ENCODE measurements at regions not wholly inside any gene's neighbourhood (a gene's known extent, or its start where the extent isn't known, plus 50 kb on each side); places are given as distances from the start of the nearest gene placed in this dataset.

DNA sequence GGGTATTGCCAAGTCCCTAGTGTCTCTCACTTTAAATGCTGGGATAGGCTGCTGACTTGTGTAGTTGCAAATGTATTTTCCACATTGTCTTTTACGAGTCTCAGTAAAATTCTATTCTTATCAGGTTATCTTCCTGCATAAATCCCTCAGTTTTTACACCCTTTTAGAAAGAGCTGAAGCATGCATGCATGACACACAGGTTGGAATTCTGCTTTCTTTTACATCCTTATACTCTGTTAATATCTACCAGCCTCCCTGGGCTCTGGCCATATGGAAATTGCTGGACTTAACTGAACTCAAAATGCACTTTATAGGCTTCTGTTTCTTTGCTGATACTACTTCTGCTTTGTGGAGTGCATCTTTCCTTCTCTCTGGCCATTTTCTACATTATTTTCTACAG lies 477.4 kb downstream of the FRK start:
- DNase-seq, result no peak
- Histone ChIP-seq H3F3A (replicated peaks; ENCODE audit: insufficient read depth) (no peaks in the 10 kb centered on the region), H3K27me3 (ENCODE audit: insufficient read depth) (no peaks in the 10 kb centered on the region), H3K9ac (no peak overlapping the region), H3K4me2 (no peak overlapping the region), H3K4me1 (ENCODE audit: control insufficient read depth in 1 of 2, insufficient read depth in 2 of 2, low read depth in 1 of 2, low read length in 1 of 2) (peaks cover 0 to 2% of the 10 kb centered on the region in 2 experiments; a peak in 1 of 4 replicates), H3K79me2 (ENCODE audit: insufficient read depth) (no peaks in the 10 kb centered on the region), H3K36me3 (replicated peaks in 1 of 2; ENCODE audit: control insufficient read depth in 1 of 2, insufficient read depth in 2 of 2, low read length in 1 of 2) (no peaks in the 10 kb centered on the region), H3K4me3 (ENCODE audit: low read depth in 2 of 2, low read length in 1 of 2) (no peak overlapping the region), H3K27ac (ENCODE audit: low read depth in 2 of 2, low read length in 1 of 2) (no peak overlapping the region), H4K20me1 (ENCODE audit: insufficient read depth) (no peaks in the 10 kb centered on the region), H3K9me3 (no peaks in the 10 kb centered on the region), H2AFZ (ENCODE audit: low read depth) (no peak overlapping the region), H3K9me2 (no peaks in the 10 kb centered on the region)
- ChIA-PET CTCF (no interaction called here), POLR2A (no interaction called here)
- no peak for TF ChIP-seq FOXJ3 (CRISPR knock-in tag; IDR thresholded peaks at IDR 0.05)
- TF ChIP-seq CTCF (IDR thresholded peaks at IDR 0.05), result no peak
- TF ChIP-seq EZH2phosphoT487 (IDR thresholded peaks at IDR 0.05; ENCODE audit: borderline replicate concordance, low read depth), result no peak
- no peak for TF ChIP-seq GABPA (IDR thresholded peaks at IDR 0.05; ENCODE audit: low read depth)
- no peak for TF ChIP-seq RAD21 (IDR thresholded peaks at IDR 0.05; ENCODE audit: low read length)
- no peak for TF ChIP-seq RFX5 (IDR thresholded peaks at IDR 0.05; ENCODE audit: low read length)
- TF ChIP-seq TCF12 (IDR thresholded peaks at IDR 0.05), result no peak
- no peak for TF ChIP-seq GATA2 (CRISPR knock-in tag; IDR thresholded peaks at IDR 0.05)
- TF ChIP-seq MEF2A (IDR thresholded peaks at IDR 0.05; ENCODE audit: borderline replicate concordance, low read depth), result no peak
- TF ChIP-seq TAF1 (IDR thresholded peaks at IDR 0.05; ENCODE audit: borderline replicate concordance, low read depth, low read length), result no peak
- TF ChIP-seq, protein P1, sequence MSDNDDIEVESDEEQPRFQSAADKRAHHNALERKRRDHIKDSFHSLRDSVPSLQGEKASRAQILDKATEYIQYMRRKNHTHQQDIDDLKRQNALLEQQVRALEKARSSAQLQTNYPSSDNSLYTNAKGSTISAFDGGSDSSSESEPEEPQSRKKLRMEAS (IDR thresholded peaks at IDR 0.05; ENCODE audit: low read depth), result no peak
- 10% methylated on average over 1 of the region's 1 CpG for WGBS (ENCODE audit: low lambda C conversion rate)

DNA sequence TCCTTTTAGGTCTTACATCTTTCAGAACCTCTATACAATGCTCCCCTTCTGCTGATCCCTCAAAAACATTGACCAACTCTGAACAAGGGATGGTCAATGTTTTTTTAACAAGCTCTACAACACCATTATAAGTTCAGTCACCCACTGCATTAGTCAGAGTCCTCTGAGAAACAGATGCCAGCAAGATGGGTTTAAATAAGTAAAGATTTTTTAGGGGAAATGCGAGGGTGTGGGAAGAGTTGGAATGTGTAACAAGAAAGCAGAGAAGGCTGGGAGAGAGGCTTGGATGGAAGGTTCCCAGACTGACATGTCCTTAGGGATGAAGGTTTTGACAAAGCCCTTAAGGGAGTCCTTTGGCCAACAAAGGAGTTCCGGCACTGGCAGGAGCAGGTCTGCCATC lies 478.3 kb downstream of the FRK start:
- H3K27me3 ChIP-seq (ENCODE audit: insufficient read depth), result no peaks in the 10 kb centered on the region
- no peaks in the 10 kb centered on the region for H3K79me2 ChIP-seq (ENCODE audit: insufficient read depth)
- H3K9ac ChIP-seq, result no peak overlapping the region
- WGBS (ENCODE audit: low lambda C conversion rate), result 33% methylated on average over 1 of the region's 2 CpGs
- peaks cover 0 to 2% of the 10 kb centered on the region in 2 experiments; a peak in 1 of 4 replicates for H3K4me1 ChIP-seq (ENCODE audit: control insufficient read depth in 1 of 2, insufficient read depth in 2 of 2, low read depth in 1 of 2, low read length in 1 of 2)
- H3K9me2 ChIP-seq, result no peaks in the 10 kb centered on the region
- CTCF ChIA-PET, result no interaction called here
- H3K4me3 ChIP-seq (ENCODE audit: low read depth in 2 of 2, low read length in 1 of 2), result no peak overlapping the region
- H3F3A ChIP-seq (replicated peaks; ENCODE audit: insufficient read depth), result no peaks in the 10 kb centered on the region
- no peaks in the 10 kb centered on the region for H4K20me1 ChIP-seq (ENCODE audit: insufficient read depth)
- no peak overlapping the region for H3K4me2 ChIP-seq
- H2AFZ ChIP-seq (ENCODE audit: low read depth), result no peak overlapping the region
- DNase-seq, result no peak
- no peak overlapping the region for H3K27ac ChIP-seq (ENCODE audit: low read depth in 2 of 2, low read length in 1 of 2)
- H3K36me3 ChIP-seq (replicated peaks in 1 of 2; ENCODE audit: control insufficient read depth in 1 of 2, insufficient read depth in 2 of 2, low read length in 1 of 2), result no peaks in the 10 kb centered on the region
- no peaks in the 10 kb centered on the region for H3K9me3 ChIP-seq
- POLR2A ChIA-PET, result no interaction called here
- TF ChIP-seq NFIC (IDR thresholded peaks at IDR 0.05; ENCODE audit: borderline replicate concordance) (no peak), CTCF (IDR thresholded peaks at IDR 0.05) (no peak), TCF12 (IDR thresholded peaks at IDR 0.05) (no peak), MEF2A (IDR thresholded peaks at IDR 0.05; ENCODE audit: borderline replicate concordance, low read depth) (no peak), TAF1 (IDR thresholded peaks at IDR 0.05; ENCODE audit: borderline replicate concordance, low read depth, low read length) (no peak), SIN3A (IDR thresholded peaks at IDR 0.05; ENCODE audit: borderline replicate concordance, low read depth, low read length) (no peak), GABPA (IDR thresholded peaks at IDR 0.05; ENCODE audit: low read depth) (no peak), GATA2 (CRISPR knock-in tag; IDR thresholded peaks at IDR 0.05) (no peak), MXI1 (IDR thresholded peaks at IDR 0.05; ENCODE audit: low read depth, low read length) (no peak), TEAD4 (IDR thresholded peaks at IDR 0.05; ENCODE audit: borderline replicate concordance, insufficient read depth) (no peak), RXRA (IDR thresholded peaks at IDR 0.05; ENCODE audit: borderline replicate concordance, low read depth) (no peak), CHD2 (IDR thresholded peaks at IDR 0.05; ENCODE audit: low read length, partially characterized antibody) (no peak)
- TF ChIP-seq, protein P2, sequence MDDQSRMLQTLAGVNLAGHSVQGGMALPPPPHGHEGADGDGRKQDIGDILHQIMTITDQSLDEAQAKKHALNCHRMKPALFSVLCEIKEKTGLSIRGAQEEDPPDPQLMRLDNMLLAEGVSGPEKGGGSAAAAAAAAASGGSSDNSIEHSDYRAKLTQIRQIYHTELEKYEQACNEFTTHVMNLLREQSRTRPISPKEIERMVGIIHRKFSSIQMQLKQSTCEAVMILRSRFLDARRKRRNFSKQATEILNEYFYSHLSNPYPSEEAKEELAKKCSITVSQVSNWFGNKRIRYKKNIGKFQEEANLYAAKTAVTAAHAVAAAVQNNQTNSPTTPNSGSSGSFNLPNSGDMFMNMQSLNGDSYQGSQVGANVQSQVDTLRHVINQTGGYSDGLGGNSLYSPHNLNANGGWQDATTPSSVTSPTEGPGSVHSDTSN (IDR thresholded peaks at IDR 0.05), result no peak
- TF ChIP-seq, protein P3, sequence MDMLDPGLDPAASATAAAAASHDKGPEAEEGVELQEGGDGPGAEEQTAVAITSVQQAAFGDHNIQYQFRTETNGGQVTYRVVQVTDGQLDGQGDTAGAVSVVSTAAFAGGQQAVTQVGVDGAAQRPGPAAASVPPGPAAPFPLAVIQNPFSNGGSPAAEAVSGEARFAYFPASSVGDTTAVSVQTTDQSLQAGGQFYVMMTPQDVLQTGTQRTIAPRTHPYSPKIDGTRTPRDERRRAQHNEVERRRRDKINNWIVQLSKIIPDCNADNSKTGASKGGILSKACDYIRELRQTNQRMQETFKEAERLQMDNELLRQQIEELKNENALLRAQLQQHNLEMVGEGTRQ (IDR thresholded peaks at IDR 0.05; ENCODE audit: borderline replicate concordance, low read depth, low read length), result no peak
- TF ChIP-seq, protein P4, sequence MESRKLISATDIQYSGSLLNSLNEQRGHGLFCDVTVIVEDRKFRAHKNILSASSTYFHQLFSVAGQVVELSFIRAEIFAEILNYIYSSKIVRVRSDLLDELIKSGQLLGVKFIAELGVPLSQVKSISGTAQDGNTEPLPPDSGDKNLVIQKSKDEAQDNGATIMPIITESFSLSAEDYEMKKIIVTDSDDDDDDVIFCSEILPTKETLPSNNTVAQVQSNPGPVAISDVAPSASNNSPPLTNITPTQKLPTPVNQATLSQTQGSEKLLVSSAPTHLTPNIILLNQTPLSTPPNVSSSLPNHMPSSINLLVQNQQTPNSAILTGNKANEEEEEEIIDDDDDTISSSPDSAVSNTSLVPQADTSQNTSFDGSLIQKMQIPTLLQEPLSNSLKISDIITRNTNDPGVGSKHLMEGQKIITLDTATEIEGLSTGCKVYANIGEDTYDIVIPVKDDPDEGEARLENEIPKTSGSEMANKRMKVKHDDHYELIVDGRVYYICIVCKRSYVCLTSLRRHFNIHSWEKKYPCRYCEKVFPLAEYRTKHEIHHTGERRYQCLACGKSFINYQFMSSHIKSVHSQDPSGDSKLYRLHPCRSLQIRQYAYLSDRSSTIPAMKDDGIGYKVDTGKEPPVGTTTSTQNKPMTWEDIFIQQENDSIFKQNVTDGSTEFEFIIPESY (IDR thresholded peaks at IDR 0.05; ENCODE audit: borderline replicate concordance, low read depth), result no peak

Data from SK-N-SH (cell line).